ENCODE measurements at regions not wholly inside any gene's neighbourhood (a gene's known extent, or its start where the extent isn't known, plus 50 kb on each side); places are given as distances from the start of the nearest gene placed in this dataset.

GRCh38 chr4:58166490-58166889 is 1056.3 kb upstream of the IGFBP7 start:
- Mint-ChIP-seq H3K27ac (no peak overlapping the region), H3K9me3 (peaks cover 4% of the 10 kb centered on the region), H3K27me3 (no peaks in the 10 kb centered on the region), H3K4me1 (no peaks in the 10 kb centered on the region), H3K36me3 (no peaks in the 10 kb centered on the region), H3K4me3 (no peak overlapping the region)
- ATAC-seq (ENCODE audit: low read depth) (no peak), DNase-seq (no peak)
- POLR2A ChIA-PET = no interaction called here

- Mint-ChIP-seq H3K27ac (no peak overlapping the region), H3K27me3 (no peaks in the 10 kb centered on the region), H3K4me1 (no peaks in the 10 kb centered on the region), H3K4me3 (no peak overlapping the region), H3K36me3 (no peaks in the 10 kb centered on the region), H3K9me3 (peaks cover 4% of the 10 kb centered on the region)
- POLR2A ChIA-PET = no interaction called here
- no peak for DNase-seq
- ATAC-seq (ENCODE audit: low read depth) = no peak
Observed at GRCh38 chr4:58163156-58163555, 1053.0 kb upstream of the IGFBP7 start.

- DNase-seq (no peak), ATAC-seq (ENCODE audit: low read depth) (no peak)
- Mint-ChIP-seq H3K4me1 (no peaks in the 10 kb centered on the region), H3K27me3 (no peaks in the 10 kb centered on the region), H3K4me3 (no peak overlapping the region), H3K27ac (no peak overlapping the region), H3K9me3 (peaks cover 8% of the 10 kb centered on the region), H3K36me3 (no peaks in the 10 kb centered on the region)
- POLR2A ChIA-PET = no interaction called here
Observed at GRCh38 chr4:58149404-58150085, 1039.4 kb upstream of the IGFBP7 start.

DNA sequence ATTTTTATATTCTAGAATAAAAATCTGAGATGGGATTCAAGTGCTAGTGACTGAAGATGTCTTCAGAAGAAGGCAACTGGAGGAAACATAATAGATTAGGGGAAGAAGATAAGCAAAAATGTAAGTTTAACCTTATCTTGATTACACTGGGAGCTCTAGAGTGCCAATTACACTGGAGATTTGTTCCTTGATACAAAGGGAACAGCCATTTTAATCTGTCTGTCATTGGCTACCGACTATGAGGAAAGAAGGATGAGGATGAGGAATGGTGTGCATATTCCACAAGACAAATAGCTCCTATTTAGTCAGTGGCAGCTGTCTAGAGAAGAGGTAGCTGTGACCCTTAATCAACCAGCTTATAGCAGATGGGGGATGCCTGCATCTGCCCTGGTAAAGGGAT is 1034.5 kb upstream of the IGFBP7 start:
- H3K27ac Mint-ChIP-seq = no peak overlapping the region
- H3K36me3 Mint-ChIP-seq = no peaks in the 10 kb centered on the region
- H3K4me1 Mint-ChIP-seq = no peaks in the 10 kb centered on the region
- H3K4me3 Mint-ChIP-seq = no peak overlapping the region
- peaks cover 1% of the 10 kb centered on the region for H3K9me3 Mint-ChIP-seq
- ATAC-seq (ENCODE audit: low read depth) (no peak), DNase-seq (no peak)
- no peaks in the 10 kb centered on the region for H3K27me3 Mint-ChIP-seq
- POLR2A ChIA-PET = no interaction called here

- DNase-seq (no peak), ATAC-seq (ENCODE audit: low read depth) (no peak)
- POLR2A ChIA-PET = no interaction called here
- H3K27me3 Mint-ChIP-seq = no peaks in the 10 kb centered on the region
- H3K9me3 Mint-ChIP-seq = peaks cover 2% of the 10 kb centered on the region
- H3K4me3 Mint-ChIP-seq = no peak overlapping the region
- no peaks in the 10 kb centered on the region for H3K4me1 Mint-ChIP-seq
- H3K27ac Mint-ChIP-seq = no peak overlapping the region
- no peaks in the 10 kb centered on the region for H3K36me3 Mint-ChIP-seq
Observed at GRCh38 chr4:58138786-58139668, 1028.8 kb upstream of the IGFBP7 start.

GRCh38 chr4:58136604-58137003 is 1026.4 kb upstream of the IGFBP7 start:
- Mint-ChIP-seq H3K27me3 (no peaks in the 10 kb centered on the region), H3K27ac (no peak overlapping the region), H3K9me3 (peaks cover 1% of the 10 kb centered on the region), H3K4me3 (no peak overlapping the region), H3K4me1 (no peaks in the 10 kb centered on the region), H3K36me3 (no peaks in the 10 kb centered on the region)
- POLR2A ChIA-PET = no interaction called here
- no peak for DNase-seq
- no peak for ATAC-seq (ENCODE audit: low read depth)

DNA sequence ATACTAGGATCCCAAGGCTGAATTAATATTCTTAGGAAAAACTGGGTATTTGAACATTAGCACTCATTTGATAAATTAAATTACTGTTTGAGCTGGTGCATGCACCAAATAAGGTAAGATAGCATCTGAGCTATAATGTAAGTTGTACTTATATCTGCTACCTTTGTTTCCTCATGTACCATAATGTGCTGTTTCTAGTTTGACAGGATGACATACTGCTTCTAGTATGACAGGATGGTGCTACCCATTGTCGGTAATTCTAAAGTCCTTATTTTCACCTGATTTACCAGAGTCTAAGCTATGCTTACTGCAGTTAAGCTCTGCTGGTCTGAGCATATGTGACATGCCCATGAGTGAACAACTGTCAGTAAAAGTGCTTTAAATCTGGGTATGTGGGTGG is 1017.5 kb upstream of the IGFBP7 start:
- Mint-ChIP-seq H3K4me3 (no peak overlapping the region), H3K9me3 (peaks cover 2% of the 10 kb centered on the region), H3K27me3 (no peaks in the 10 kb centered on the region), H3K27ac (no peak overlapping the region), H3K36me3 (no peaks in the 10 kb centered on the region), H3K4me1 (no peaks in the 10 kb centered on the region)
- POLR2A ChIA-PET = no interaction called here
- no peak for DNase-seq
- ATAC-seq (ENCODE audit: low read depth) = no peak

GRCh38 chr4:58119298-58119697 is 1009.1 kb upstream of the IGFBP7 start:
- H3K36me3 Mint-ChIP-seq = no peaks in the 10 kb centered on the region
- H3K27ac Mint-ChIP-seq = no peak overlapping the region
- H3K27me3 Mint-ChIP-seq = no peaks in the 10 kb centered on the region
- H3K4me3 Mint-ChIP-seq = no peak overlapping the region
- DNase-seq (no peak), ATAC-seq (ENCODE audit: low read depth) (no peak)
- POLR2A ChIA-PET = no interaction called here
- H3K9me3 Mint-ChIP-seq = peaks cover 4% of the 10 kb centered on the region
- no peaks in the 10 kb centered on the region for H3K4me1 Mint-ChIP-seq

- Mint-ChIP-seq H3K27ac (no peak overlapping the region), H3K36me3 (no peaks in the 10 kb centered on the region), H3K4me3 (no peak overlapping the region), H3K27me3 (no peaks in the 10 kb centered on the region), H3K9me3 (peaks cover 4% of the 10 kb centered on the region), H3K4me1 (no peaks in the 10 kb centered on the region)
- ATAC-seq (ENCODE audit: low read depth) (no peak), DNase-seq (no peak)
- POLR2A ChIA-PET = no interaction called here
Observed at GRCh38 chr4:58113126-58113525, 1002.9 kb upstream of the IGFBP7 start.

GRCh38 chr4:58111818-58112217 is 1001.6 kb upstream of the IGFBP7 start:
- DNase-seq (no peak), ATAC-seq (ENCODE audit: low read depth) (no peak)
- Mint-ChIP-seq H3K4me3 (no peak overlapping the region), H3K27ac (no peak overlapping the region), H3K9me3 (peaks cover 2% of the 10 kb centered on the region), H3K36me3 (no peaks in the 10 kb centered on the region), H3K4me1 (no peaks in the 10 kb centered on the region), H3K27me3 (no peaks in the 10 kb centered on the region)
- POLR2A ChIA-PET = no interaction called here

GRCh38 chr4:58093352-58093751 is 983.2 kb upstream of the IGFBP7 start:
- H3K4me3 Mint-ChIP-seq = no peak overlapping the region
- peaks cover 1% of the 10 kb centered on the region for H3K9me3 Mint-ChIP-seq
- no peak overlapping the region for H3K27ac Mint-ChIP-seq
- no peaks in the 10 kb centered on the region for H3K27me3 Mint-ChIP-seq
- H3K36me3 Mint-ChIP-seq = no peaks in the 10 kb centered on the region
- no peaks in the 10 kb centered on the region for H3K4me1 Mint-ChIP-seq
- ATAC-seq (ENCODE audit: low read depth) (no peak), DNase-seq (no peak)
- POLR2A ChIA-PET = no interaction called here

DNA sequence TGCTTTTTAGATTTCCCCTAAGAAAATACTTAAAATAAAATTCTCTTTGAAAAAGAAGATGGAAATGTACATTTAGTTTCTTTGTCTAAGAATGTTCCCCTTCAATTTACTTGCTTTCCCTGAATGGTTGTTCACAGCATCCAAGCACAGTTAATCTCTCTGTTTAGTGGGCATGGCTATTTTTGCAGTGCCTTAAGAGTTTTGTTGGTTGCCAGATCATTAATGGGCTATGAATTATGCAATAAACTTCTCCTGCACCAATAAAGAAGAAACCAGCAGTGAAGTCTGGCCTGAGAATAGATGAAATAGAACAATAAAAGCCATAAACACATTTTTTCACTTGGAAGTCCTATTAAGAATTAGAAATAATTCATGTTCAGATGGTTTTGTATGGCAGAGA is 980.4 kb upstream of the IGFBP7 start:
- Mint-ChIP-seq H3K36me3 (no peaks in the 10 kb centered on the region), H3K4me3 (no peak overlapping the region), H3K27me3 (no peaks in the 10 kb centered on the region), H3K4me1 (no peaks in the 10 kb centered on the region), H3K27ac (no peak overlapping the region), H3K9me3 (peaks cover 3% of the 10 kb centered on the region)
- ATAC-seq (ENCODE audit: low read depth) (no peak), DNase-seq (no peak)
- POLR2A ChIA-PET = no interaction called here

GRCh38 chr4:58081356-58081755 is 971.2 kb upstream of the IGFBP7 start:
- Mint-ChIP-seq H3K9me3 (peaks cover 8% of the 10 kb centered on the region), H3K4me1 (no peaks in the 10 kb centered on the region)
- ATAC-seq (ENCODE audit: low read depth) = no peak

GRCh38 chr4:58075724-58076123 is 965.5 kb upstream of the IGFBP7 start:
- no peaks in the 10 kb centered on the region for H3K36me3 Mint-ChIP-seq
- H3K4me3 Mint-ChIP-seq = no peak overlapping the region
- peaks cover 10% of the 10 kb centered on the region for H3K9me3 Mint-ChIP-seq
- POLR2A ChIA-PET = no interaction called here
- DNase-seq (no peak), ATAC-seq (ENCODE audit: low read depth) (no peak)
- H3K27me3 Mint-ChIP-seq = no peaks in the 10 kb centered on the region
- no peaks in the 10 kb centered on the region for H3K4me1 Mint-ChIP-seq
- no peak overlapping the region for H3K27ac Mint-ChIP-seq

More at GRCh38 chr4:58081356-58081755, 971.2 kb upstream of the IGFBP7 start:
- no peak overlapping the region for H3K27ac Mint-ChIP-seq
- no peak overlapping the region for H3K4me3 Mint-ChIP-seq
- no peak for DNase-seq
- POLR2A ChIA-PET = no interaction called here
- no peaks in the 10 kb centered on the region for H3K36me3 Mint-ChIP-seq
- no peaks in the 10 kb centered on the region for H3K27me3 Mint-ChIP-seq

Data from activated naive CD8-positive, alpha-beta T cell treated with anti-CD3 and anti-CD28 coated beads, Interleukin-2, amount 10 ng/mL, durations not matched to agents 7 days and 5 days (primary cell).